ENCODE measurements at regions not wholly inside any gene's neighbourhood (a gene's known extent, or its start where the extent isn't known, plus 50 kb on each side); places are given as distances from the start of the nearest gene placed in this dataset.

DNA sequence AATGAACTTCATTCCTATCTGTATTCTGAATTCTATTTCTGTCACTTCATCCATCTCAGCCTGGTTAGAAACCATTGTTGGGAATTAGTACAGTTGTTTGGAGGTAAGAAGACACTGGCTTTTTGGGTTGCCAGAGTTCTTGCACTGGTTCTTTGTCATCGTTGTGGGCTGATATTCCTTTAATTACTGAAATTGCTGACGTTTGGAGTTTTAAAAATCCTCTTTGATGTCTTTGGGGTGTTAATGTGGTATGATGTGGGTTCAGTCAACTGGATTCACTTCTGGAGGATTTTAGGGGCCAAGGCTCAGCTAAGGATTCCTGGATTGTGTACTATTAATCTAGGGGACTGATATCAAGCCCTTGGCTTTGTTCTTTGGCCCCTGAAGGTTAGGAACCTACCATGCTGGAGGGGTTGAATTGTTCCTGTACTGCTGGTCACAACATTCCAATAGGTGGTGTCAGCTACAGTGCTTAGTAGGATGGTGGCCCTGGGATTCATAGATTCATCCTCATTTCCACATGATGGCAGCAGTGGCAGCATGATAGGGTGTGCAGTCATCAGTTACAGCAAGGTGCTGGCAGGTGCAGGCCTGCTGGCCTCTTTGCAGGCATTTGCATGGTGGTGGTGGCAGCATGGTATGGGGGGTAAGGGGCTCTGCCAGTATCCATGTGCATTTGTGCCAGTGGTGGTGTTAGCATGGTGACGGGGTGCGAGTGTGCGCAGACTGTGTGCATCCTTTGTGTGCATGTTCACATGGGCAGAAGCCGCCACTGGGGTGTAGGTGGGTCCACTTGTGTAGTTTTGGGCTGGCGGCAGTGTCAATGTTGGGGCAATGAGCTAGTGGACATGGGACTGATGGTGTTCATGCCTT lies 301.3 kb downstream of the TEX13C start:
- TF ChIP-seq, protein P1, sequence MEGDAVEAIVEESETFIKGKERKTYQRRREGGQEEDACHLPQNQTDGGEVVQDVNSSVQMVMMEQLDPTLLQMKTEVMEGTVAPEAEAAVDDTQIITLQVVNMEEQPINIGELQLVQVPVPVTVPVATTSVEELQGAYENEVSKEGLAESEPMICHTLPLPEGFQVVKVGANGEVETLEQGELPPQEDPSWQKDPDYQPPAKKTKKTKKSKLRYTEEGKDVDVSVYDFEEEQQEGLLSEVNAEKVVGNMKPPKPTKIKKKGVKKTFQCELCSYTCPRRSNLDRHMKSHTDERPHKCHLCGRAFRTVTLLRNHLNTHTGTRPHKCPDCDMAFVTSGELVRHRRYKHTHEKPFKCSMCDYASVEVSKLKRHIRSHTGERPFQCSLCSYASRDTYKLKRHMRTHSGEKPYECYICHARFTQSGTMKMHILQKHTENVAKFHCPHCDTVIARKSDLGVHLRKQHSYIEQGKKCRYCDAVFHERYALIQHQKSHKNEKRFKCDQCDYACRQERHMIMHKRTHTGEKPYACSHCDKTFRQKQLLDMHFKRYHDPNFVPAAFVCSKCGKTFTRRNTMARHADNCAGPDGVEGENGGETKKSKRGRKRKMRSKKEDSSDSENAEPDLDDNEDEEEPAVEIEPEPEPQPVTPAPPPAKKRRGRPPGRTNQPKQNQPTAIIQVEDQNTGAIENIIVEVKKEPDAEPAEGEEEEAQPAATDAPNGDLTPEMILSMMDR (IDR thresholded peaks at IDR 0.05; ENCODE audit: extremely low read depth in 1 of 2, insufficient read depth in 1 of 2, low read depth in 1 of 2, low read length in 2 of 2) = no peak
- TF ChIP-seq, protein P2, sequence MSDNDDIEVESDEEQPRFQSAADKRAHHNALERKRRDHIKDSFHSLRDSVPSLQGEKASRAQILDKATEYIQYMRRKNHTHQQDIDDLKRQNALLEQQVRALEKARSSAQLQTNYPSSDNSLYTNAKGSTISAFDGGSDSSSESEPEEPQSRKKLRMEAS (IDR thresholded peaks at IDR 0.05; ENCODE audit: insufficient read depth, insufficient read length) = no peak
- TF ChIP-seq POLR2A (IDR thresholded peaks at IDR 0.05; ENCODE audit: low read depth, low read length) = no peak
